ENCODE measurements at regions not wholly inside any gene's neighbourhood (a gene's known extent, or its start where the extent isn't known, plus 50 kb on each side); places are given as distances from the start of the nearest gene placed in this dataset.

DNA sequence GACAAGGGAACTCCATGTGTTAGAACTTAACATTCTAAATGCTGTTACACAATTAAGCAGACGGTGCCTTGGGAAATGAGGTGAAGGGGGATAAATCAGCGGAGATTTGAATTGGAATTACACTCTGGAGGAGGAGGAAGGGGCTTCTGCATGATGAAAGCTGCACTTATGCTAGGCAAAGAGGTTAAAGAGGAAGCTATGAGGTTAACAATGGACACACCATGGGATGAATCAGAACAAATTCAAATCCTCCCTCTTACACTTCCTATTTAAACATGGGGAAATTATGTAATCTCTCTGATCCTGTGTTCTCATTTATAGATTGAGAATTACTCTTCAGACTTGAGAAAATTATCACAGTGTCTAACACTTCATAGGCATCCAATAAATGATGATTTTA lies 121.5 kb upstream of the SIX2 start:
- Histone ChIP-seq H2AK5ac (ENCODE audit: low read depth, low read length) (no peak overlapping the region), H3K9ac (ENCODE audit: low read depth, low read length, poor library complexity) (no peak overlapping the region), H3K4ac (ENCODE audit: low read length) (no peak overlapping the region), H2BK5ac (ENCODE audit: low read length) (no peak overlapping the region), H3K27ac (replicated peaks; ENCODE audit: low read length) (no peak overlapping the region), H3K9me3 (replicated peaks in 1 of 2; ENCODE audit: control insufficient read depth in 2 of 2, insufficient read depth in 1 of 2, low read depth in 1 of 2, low read length in 2 of 2) (no peaks in the 10 kb centered on the region), H4K91ac (ENCODE audit: low read depth, low read length, poor library complexity) (no peak overlapping the region), H3K36me3 (replicated peaks in 1 of 2; ENCODE audit: control insufficient read depth in 2 of 2, insufficient read depth in 2 of 2, low read length in 2 of 2) (no peaks in the 10 kb centered on the region), H3K14ac (ENCODE audit: low read length) (no peak overlapping the region), H3K18ac (ENCODE audit: low read length) (no peak overlapping the region), H2BK120ac (ENCODE audit: low read depth, low read length) (no peak overlapping the region), H3K79me1 (ENCODE audit: low read depth, low read length) (no peaks in the 10 kb centered on the region), H4K8ac (ENCODE audit: low read depth, low read length) (no peak overlapping the region), H3K4me2 (ENCODE audit: insufficient read depth, low read length, poor library complexity, severe bottlenecking) (no peak overlapping the region), H2BK15ac (ENCODE audit: low read length) (no peak overlapping the region), H3K27me3 (ENCODE audit: control insufficient read depth in 3 of 3, insufficient read depth in 3 of 3, low read depth in 1 of 3, low read length in 3 of 3) (no peaks in the 10 kb centered on the region), H2AFZ (ENCODE audit: low read length) (no peak overlapping the region), H3K4me1 (ENCODE audit: control insufficient read depth in 2 of 2, insufficient read depth in 1 of 2, low read depth in 1 of 2, low read length in 2 of 2) (peaks cover 0 to 3% of the 10 kb centered on the region in 2 donors), H3K4me3 (ENCODE audit: low read length in 2 of 2) (no peak overlapping the region), H2BK12ac (ENCODE audit: low read length) (no peak overlapping the region), H3K23ac (ENCODE audit: low read depth, low read length, poor library complexity) (no peak overlapping the region)
- DNase-seq (ENCODE audit: low spot score), result no peak
- no CpG with 5 or more reads among the region's 2 CpGs for WGBS, 2 donors (ENCODE audit: extremely low coverage in 2 of 2, insufficient read length in 2 of 2, insufficient replicate concordance in 1 of 2)

GRCh38 chr2:45128580-45128997 lies 119.3 kb upstream of the SIX2 start:
- no peaks in the 10 kb centered on the region for H3K36me3 ChIP-seq (replicated peaks in 1 of 2; ENCODE audit: control insufficient read depth in 2 of 2, insufficient read depth in 2 of 2, low read length in 2 of 2)
- H3K4me1 ChIP-seq (ENCODE audit: control insufficient read depth in 2 of 2, insufficient read depth in 1 of 2, low read depth in 1 of 2, low read length in 2 of 2), result no peaks in the 10 kb centered on the region
- no peak overlapping the region for H3K27ac ChIP-seq (replicated peaks; ENCODE audit: low read length)
- H3K18ac ChIP-seq (ENCODE audit: low read length), result no peak overlapping the region
- no peak overlapping the region for H2BK15ac ChIP-seq (ENCODE audit: low read length)
- no peak overlapping the region for H2AK5ac ChIP-seq (ENCODE audit: low read depth, low read length)
- H2AFZ ChIP-seq (ENCODE audit: low read length), result no peak overlapping the region
- H3K79me1 ChIP-seq (ENCODE audit: low read depth, low read length), result no peaks in the 10 kb centered on the region
- H4K91ac ChIP-seq (ENCODE audit: low read depth, low read length, poor library complexity), result no peak overlapping the region
- H2BK120ac ChIP-seq (ENCODE audit: low read depth, low read length), result no peak overlapping the region
- H3K14ac ChIP-seq (ENCODE audit: low read length), result no peak overlapping the region
- no peaks in the 10 kb centered on the region for H3K9me3 ChIP-seq (replicated peaks in 1 of 2; ENCODE audit: control insufficient read depth in 2 of 2, insufficient read depth in 1 of 2, low read depth in 1 of 2, low read length in 2 of 2)
- DNase-seq (ENCODE audit: low spot score), result no peak
- no peak overlapping the region for H3K4ac ChIP-seq (ENCODE audit: low read length)
- H3K4me2 ChIP-seq (ENCODE audit: insufficient read depth, low read length, poor library complexity, severe bottlenecking), result no peak overlapping the region
- no CpG with 5 or more reads among the region's 1 CpG for WGBS, 2 donors (ENCODE audit: extremely low coverage in 2 of 2, insufficient read length in 2 of 2, insufficient replicate concordance in 1 of 2)
- H3K23ac ChIP-seq (ENCODE audit: low read depth, low read length, poor library complexity), result no peak overlapping the region
- H2BK12ac ChIP-seq (ENCODE audit: low read length), result no peak overlapping the region
- no peak overlapping the region for H3K4me3 ChIP-seq (ENCODE audit: low read length in 2 of 2)
- H3K9ac ChIP-seq (ENCODE audit: low read depth, low read length, poor library complexity), result no peak overlapping the region
- H3K27me3 ChIP-seq (ENCODE audit: control insufficient read depth in 3 of 3, insufficient read depth in 3 of 3, low read depth in 1 of 3, low read length in 3 of 3), result peaks cover 0 to 2% (median 0%) of the 10 kb centered on the region in 3 experiments
- no peak overlapping the region for H4K8ac ChIP-seq (ENCODE audit: low read depth, low read length)
- H2BK5ac ChIP-seq (ENCODE audit: low read length), result no peak overlapping the region

- Histone ChIP-seq H3K4me2 (ENCODE audit: insufficient read depth, low read length, poor library complexity, severe bottlenecking) (no peak overlapping the region), H3K36me3 (replicated peaks in 1 of 2; ENCODE audit: control insufficient read depth in 2 of 2, insufficient read depth in 2 of 2, low read length in 2 of 2) (no peaks in the 10 kb centered on the region), H4K8ac (ENCODE audit: low read depth, low read length) (no peak overlapping the region), H3K4ac (ENCODE audit: low read length) (no peak overlapping the region), H4K91ac (ENCODE audit: low read depth, low read length, poor library complexity) (no peak overlapping the region), H3K27ac (replicated peaks; ENCODE audit: low read length) (no peak overlapping the region), H3K4me1 (ENCODE audit: control insufficient read depth in 2 of 2, insufficient read depth in 1 of 2, low read depth in 1 of 2, low read length in 2 of 2) (no peaks in the 10 kb centered on the region), H3K23ac (ENCODE audit: low read depth, low read length, poor library complexity) (no peak overlapping the region), H3K9ac (ENCODE audit: low read depth, low read length, poor library complexity) (no peak overlapping the region), H3K79me1 (ENCODE audit: low read depth, low read length) (no peaks in the 10 kb centered on the region), H3K27me3 (ENCODE audit: control insufficient read depth in 3 of 3, insufficient read depth in 3 of 3, low read depth in 1 of 3, low read length in 3 of 3) (peaks cover 0 to 2% (median 0%) of the 10 kb centered on the region in 3 experiments), H2AK5ac (ENCODE audit: low read depth, low read length) (no peak overlapping the region), H3K14ac (ENCODE audit: low read length) (no peak overlapping the region), H2BK120ac (ENCODE audit: low read depth, low read length) (no peak overlapping the region), H3K4me3 (ENCODE audit: low read length in 2 of 2) (no peak overlapping the region), H3K9me3 (replicated peaks in 1 of 2; ENCODE audit: control insufficient read depth in 2 of 2, insufficient read depth in 1 of 2, low read depth in 1 of 2, low read length in 2 of 2) (no peaks in the 10 kb centered on the region), H2AFZ (ENCODE audit: low read length) (no peak overlapping the region), H2BK5ac (ENCODE audit: low read length) (no peak overlapping the region), H2BK15ac (ENCODE audit: low read length) (no peak overlapping the region), H3K18ac (ENCODE audit: low read length) (no peak overlapping the region), H2BK12ac (ENCODE audit: low read length) (no peak overlapping the region)
- WGBS, 2 donors (ENCODE audit: extremely low coverage in 2 of 2, insufficient read length in 2 of 2, insufficient replicate concordance in 1 of 2), result no CpG with 5 or more reads among the region's 4 CpGs
- DNase-seq (ENCODE audit: low spot score), result no peak
Measured at GRCh38 chr2:45127891-45128290, 118.6 kb upstream of the SIX2 start.

DNA sequence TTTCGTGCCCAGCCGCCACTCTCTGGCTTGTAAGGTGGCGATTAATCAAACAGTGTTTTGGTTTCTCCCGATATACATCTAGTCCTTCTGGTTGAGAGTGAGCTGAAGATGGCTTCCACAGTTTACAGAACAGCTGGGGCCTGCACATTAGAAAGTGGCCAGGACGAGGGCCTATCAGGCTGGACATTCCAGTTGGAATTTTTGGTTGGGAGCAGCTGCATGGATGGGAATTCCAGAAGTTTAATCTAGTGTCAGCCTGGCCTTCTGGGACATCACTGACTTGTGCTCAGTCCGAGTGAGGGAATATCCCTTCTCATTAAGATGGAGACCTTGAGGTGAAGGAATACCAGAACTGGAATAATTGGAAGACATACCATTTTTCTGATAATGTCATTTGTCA lies 118.1 kb upstream of the SIX2 start:
- no peaks in the 10 kb centered on the region for H3K79me1 ChIP-seq (ENCODE audit: low read depth, low read length)
- no peak for DNase-seq (ENCODE audit: low spot score)
- no peak overlapping the region for H3K27ac ChIP-seq (replicated peaks; ENCODE audit: low read length)
- H3K4me2 ChIP-seq (ENCODE audit: insufficient read depth, low read length, poor library complexity, severe bottlenecking), result no peak overlapping the region
- no peak overlapping the region for H2BK12ac ChIP-seq (ENCODE audit: low read length)
- H2AK5ac ChIP-seq (ENCODE audit: low read depth, low read length), result no peak overlapping the region
- H2BK15ac ChIP-seq (ENCODE audit: low read length), result no peak overlapping the region
- H2BK5ac ChIP-seq (ENCODE audit: low read length), result no peak overlapping the region
- H2AFZ ChIP-seq (ENCODE audit: low read length), result no peak overlapping the region
- H3K36me3 ChIP-seq (replicated peaks in 1 of 2; ENCODE audit: control insufficient read depth in 2 of 2, insufficient read depth in 2 of 2, low read length in 2 of 2), result no peaks in the 10 kb centered on the region
- no peak overlapping the region for H4K8ac ChIP-seq (ENCODE audit: low read depth, low read length)
- no peak overlapping the region for H3K4me3 ChIP-seq (ENCODE audit: low read length in 2 of 2)
- no peak overlapping the region for H4K91ac ChIP-seq (ENCODE audit: low read depth, low read length, poor library complexity)
- H3K27me3 ChIP-seq (ENCODE audit: control insufficient read depth in 3 of 3, insufficient read depth in 3 of 3, low read depth in 1 of 3, low read length in 3 of 3), result peaks cover 0 to 2% (median 0%) of the 10 kb centered on the region in 3 experiments
- no peak overlapping the region for H3K23ac ChIP-seq (ENCODE audit: low read depth, low read length, poor library complexity)
- H3K4me1 ChIP-seq (ENCODE audit: control insufficient read depth in 2 of 2, insufficient read depth in 1 of 2, low read depth in 1 of 2, low read length in 2 of 2), result no peaks in the 10 kb centered on the region
- no peak overlapping the region for H3K18ac ChIP-seq (ENCODE audit: low read length)
- no peak overlapping the region for H3K14ac ChIP-seq (ENCODE audit: low read length)
- H3K4ac ChIP-seq (ENCODE audit: low read length), result no peak overlapping the region
- no CpG with 5 or more reads among the region's 6 CpGs for WGBS, 2 donors (ENCODE audit: extremely low coverage in 2 of 2, insufficient read length in 2 of 2, insufficient replicate concordance in 1 of 2)
- H2BK120ac ChIP-seq (ENCODE audit: low read depth, low read length), result no peak overlapping the region
- no peaks in the 10 kb centered on the region for H3K9me3 ChIP-seq (replicated peaks in 1 of 2; ENCODE audit: control insufficient read depth in 2 of 2, insufficient read depth in 1 of 2, low read depth in 1 of 2, low read length in 2 of 2)
- no peak overlapping the region for H3K9ac ChIP-seq (ENCODE audit: low read depth, low read length, poor library complexity)
